ENCODE measurements at regions not wholly inside any gene's neighbourhood (a gene's known extent, or its start where the extent isn't known, plus 50 kb on each side); places are given as distances from the start of the nearest gene placed in this dataset.

- Histone ChIP-seq H3K27ac (ENCODE audit: low read depth in 2 of 2, low read length in 1 of 2) (no peak overlapping the region), H3K4me2 (no peak overlapping the region), H3K4me1 (ENCODE audit: control insufficient read depth in 1 of 2, insufficient read depth in 2 of 2, low read depth in 1 of 2, low read length in 1 of 2) (peaks cover 0 to 20% of the 10 kb centered on the region in 2 experiments; a peak in 2 of 4 replicates), H3K4me3 (ENCODE audit: low read depth in 2 of 2, low read length in 1 of 2) (no peak overlapping the region), H2AFZ (ENCODE audit: low read depth) (no peak overlapping the region), H3K9ac (no peak overlapping the region), H3F3A (replicated peaks; ENCODE audit: insufficient read depth) (no peaks in the 10 kb centered on the region), H3K9me2 (no peaks in the 10 kb centered on the region), H3K36me3 (replicated peaks in 1 of 2; ENCODE audit: control insufficient read depth in 1 of 2, insufficient read depth in 2 of 2, low read length in 1 of 2) (no peaks in the 10 kb centered on the region), H3K27me3 (ENCODE audit: insufficient read depth) (peaks cover 5% of the 10 kb centered on the region; the same call in 1 of the 2 replicates), H3K9me3 (no peaks in the 10 kb centered on the region), H4K20me1 (ENCODE audit: insufficient read depth) (no peaks in the 10 kb centered on the region), H3K79me2 (ENCODE audit: insufficient read depth) (no peaks in the 10 kb centered on the region)
- CTCF ChIA-PET = no interaction called here
- POLR2A ChIA-PET = no interaction called here
- WGBS (ENCODE audit: low lambda C conversion rate) = 54% methylated on average over 13 of the region's 13 CpGs
- no peak for TF ChIP-seq GATA2 (CRISPR knock-in tag; IDR thresholded peaks at IDR 0.05)
- no peak for TF ChIP-seq TAF1 (IDR thresholded peaks at IDR 0.05; ENCODE audit: borderline replicate concordance, low read depth, low read length)
- no peak for TF ChIP-seq GABPA (IDR thresholded peaks at IDR 0.05; ENCODE audit: low read depth)
- TF ChIP-seq, protein P1, sequence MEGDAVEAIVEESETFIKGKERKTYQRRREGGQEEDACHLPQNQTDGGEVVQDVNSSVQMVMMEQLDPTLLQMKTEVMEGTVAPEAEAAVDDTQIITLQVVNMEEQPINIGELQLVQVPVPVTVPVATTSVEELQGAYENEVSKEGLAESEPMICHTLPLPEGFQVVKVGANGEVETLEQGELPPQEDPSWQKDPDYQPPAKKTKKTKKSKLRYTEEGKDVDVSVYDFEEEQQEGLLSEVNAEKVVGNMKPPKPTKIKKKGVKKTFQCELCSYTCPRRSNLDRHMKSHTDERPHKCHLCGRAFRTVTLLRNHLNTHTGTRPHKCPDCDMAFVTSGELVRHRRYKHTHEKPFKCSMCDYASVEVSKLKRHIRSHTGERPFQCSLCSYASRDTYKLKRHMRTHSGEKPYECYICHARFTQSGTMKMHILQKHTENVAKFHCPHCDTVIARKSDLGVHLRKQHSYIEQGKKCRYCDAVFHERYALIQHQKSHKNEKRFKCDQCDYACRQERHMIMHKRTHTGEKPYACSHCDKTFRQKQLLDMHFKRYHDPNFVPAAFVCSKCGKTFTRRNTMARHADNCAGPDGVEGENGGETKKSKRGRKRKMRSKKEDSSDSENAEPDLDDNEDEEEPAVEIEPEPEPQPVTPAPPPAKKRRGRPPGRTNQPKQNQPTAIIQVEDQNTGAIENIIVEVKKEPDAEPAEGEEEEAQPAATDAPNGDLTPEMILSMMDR (IDR thresholded peaks at IDR 0.05) = no peak
- no peak for TF ChIP-seq TCF12 (IDR thresholded peaks at IDR 0.05)
- no peak for TF ChIP-seq YY1 (IDR thresholded peaks at IDR 0.05; ENCODE audit: low read depth)
- no peak for TF ChIP-seq FOSL2 (IDR thresholded peaks at IDR 0.05; ENCODE audit: borderline replicate concordance, low read depth)
- no peak for TF ChIP-seq RAD21 (IDR thresholded peaks at IDR 0.05; ENCODE audit: low read length)
- no peak for TF ChIP-seq REST (IDR thresholded peaks at IDR 0.05; ENCODE audit: low read depth, low read length)
- TF ChIP-seq, protein P2, sequence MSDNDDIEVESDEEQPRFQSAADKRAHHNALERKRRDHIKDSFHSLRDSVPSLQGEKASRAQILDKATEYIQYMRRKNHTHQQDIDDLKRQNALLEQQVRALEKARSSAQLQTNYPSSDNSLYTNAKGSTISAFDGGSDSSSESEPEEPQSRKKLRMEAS (IDR thresholded peaks at IDR 0.05; ENCODE audit: low read depth) = no peak
- TF ChIP-seq NFIC (IDR thresholded peaks at IDR 0.05; ENCODE audit: borderline replicate concordance) = no peak
- no peak for TF ChIP-seq MEF2A (IDR thresholded peaks at IDR 0.05; ENCODE audit: borderline replicate concordance, low read depth)
- TF ChIP-seq MXI1 (IDR thresholded peaks at IDR 0.05; ENCODE audit: low read depth, low read length) = no peak
- TF ChIP-seq RXRA (IDR thresholded peaks at IDR 0.05; ENCODE audit: borderline replicate concordance, low read depth) = no peak
- no peak for TF ChIP-seq IRF3 (IDR thresholded peaks at IDR 0.05; ENCODE audit: low read depth, low read length)
- TF ChIP-seq FOXJ3 (CRISPR knock-in tag; IDR thresholded peaks at IDR 0.05) = no peak
- no peak for DNase-seq
Observed at GRCh38 chrX:39690541-39691415, 407.0 kb downstream of the BCOR start.
